PFSK-1 (cell line): ENCODE measurements at regions not wholly inside any gene's neighbourhood (a gene's known extent, or its start where the extent isn't known, plus 50 kb on each side); places are given as distances from the start of the nearest gene placed in this dataset.

Experiments used
- FOXP2 ChIP-seq: optimal IDR thresholded peaks from 2 replicates; pipeline ENCODE3; 2011; ENCODE audit warnings: borderline replicate concordance, control low read depth, inconsistent platforms; ENCODE audit not compliant: insufficient read depth; ENCODE audit errors: extremely low read length, extremely low read depth
- POLR2AphosphoS5 ChIP-seq: IDR thresholded peaks from 2 replicates; pipeline ENCODE4 v1.6.1; 2012; ENCODE audit warnings: low read depth, mild to moderate bottlenecking, control low read depth, low read length, moderate library complexity
- SIN3A ChIP-seq: IDR thresholded peaks from 2 replicates; pipeline ENCODE4 v1.6.1; 2012; ENCODE audit warnings: mild to moderate bottlenecking, low read length, moderate library complexity, borderline replicate concordance; ENCODE audit not compliant: insufficient read depth
- TAF1 ChIP-seq: IDR thresholded peaks from 2 replicates; pipeline ENCODE4 v1.6.1; 2012; ENCODE audit warnings: low read length, control low read depth, borderline replicate concordance; ENCODE audit not compliant: insufficient read depth
- TF ChIP-seq, protein P1 (sequence below), 2 experiments: IDR thresholded peaks; 2 replicates each; pipeline versions ENCODE4 v1.6.1 to v1.8.0; 2011 to 2012; ENCODE audit warnings: low read depth in 2 of 2, low read length in 2 of 2, control low read depth in 1 of 2, inconsistent platforms in 1 of 2, mild to moderate bottlenecking in 1 of 2, moderate library complexity in 1 of 2; ENCODE audit not compliant: insufficient read depth in 1 of 2

DNA sequence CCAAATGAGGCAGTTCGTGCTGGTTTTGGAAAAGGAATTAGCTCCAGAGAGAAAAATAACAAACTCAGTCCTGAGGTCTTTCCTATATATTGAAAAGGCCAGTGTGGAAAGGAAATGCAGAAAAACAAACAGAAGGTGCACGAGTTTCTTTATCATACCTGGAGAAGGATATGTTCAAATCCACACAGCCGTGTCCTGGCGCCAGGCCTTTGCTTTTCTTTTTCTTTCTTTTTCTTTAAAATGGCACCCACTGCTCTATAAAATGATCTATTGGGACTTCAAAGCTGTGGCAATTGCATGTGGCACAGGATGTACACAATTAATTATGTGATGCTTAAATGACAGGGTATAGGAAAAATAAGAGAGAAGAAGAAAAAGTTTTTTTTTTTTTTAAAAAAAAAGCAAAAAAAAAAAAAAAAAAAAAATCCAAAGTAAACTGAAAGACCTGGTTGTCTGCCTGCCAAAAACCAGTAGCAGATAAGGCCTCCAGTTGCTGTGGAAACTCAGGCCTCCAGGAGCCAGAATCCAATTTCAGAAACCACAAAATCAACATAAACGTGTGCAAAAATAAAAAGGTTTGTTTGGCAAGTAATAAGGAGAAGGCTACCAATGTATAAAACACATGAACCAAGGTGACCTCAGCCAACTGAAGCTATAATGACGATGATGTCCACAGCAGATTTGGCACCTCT lies 957.6 kb upstream of the SOX9 start:
- TF ChIP-seq TAF1 (no peak), POLR2AphosphoS5 (no peak), FOXP2 (no peak), SIN3A (no peak)
- TF ChIP-seq, protein P1, sequence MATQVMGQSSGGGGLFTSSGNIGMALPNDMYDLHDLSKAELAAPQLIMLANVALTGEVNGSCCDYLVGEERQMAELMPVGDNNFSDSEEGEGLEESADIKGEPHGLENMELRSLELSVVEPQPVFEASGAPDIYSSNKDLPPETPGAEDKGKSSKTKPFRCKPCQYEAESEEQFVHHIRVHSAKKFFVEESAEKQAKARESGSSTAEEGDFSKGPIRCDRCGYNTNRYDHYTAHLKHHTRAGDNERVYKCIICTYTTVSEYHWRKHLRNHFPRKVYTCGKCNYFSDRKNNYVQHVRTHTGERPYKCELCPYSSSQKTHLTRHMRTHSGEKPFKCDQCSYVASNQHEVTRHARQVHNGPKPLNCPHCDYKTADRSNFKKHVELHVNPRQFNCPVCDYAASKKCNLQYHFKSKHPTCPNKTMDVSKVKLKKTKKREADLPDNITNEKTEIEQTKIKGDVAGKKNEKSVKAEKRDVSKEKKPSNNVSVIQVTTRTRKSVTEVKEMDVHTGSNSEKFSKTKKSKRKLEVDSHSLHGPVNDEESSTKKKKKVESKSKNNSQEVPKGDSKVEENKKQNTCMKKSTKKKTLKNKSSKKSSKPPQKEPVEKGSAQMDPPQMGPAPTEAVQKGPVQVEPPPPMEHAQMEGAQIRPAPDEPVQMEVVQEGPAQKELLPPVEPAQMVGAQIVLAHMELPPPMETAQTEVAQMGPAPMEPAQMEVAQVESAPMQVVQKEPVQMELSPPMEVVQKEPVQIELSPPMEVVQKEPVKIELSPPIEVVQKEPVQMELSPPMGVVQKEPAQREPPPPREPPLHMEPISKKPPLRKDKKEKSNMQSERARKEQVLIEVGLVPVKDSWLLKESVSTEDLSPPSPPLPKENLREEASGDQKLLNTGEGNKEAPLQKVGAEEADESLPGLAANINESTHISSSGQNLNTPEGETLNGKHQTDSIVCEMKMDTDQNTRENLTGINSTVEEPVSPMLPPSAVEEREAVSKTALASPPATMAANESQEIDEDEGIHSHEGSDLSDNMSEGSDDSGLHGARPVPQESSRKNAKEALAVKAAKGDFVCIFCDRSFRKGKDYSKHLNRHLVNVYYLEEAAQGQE (IDR thresholded peaks at IDR 0.05; ENCODE audit: insufficient read depth in 1 of 2, low read depth in 2 of 2, low read length in 2 of 2), result no peak

DNA sequence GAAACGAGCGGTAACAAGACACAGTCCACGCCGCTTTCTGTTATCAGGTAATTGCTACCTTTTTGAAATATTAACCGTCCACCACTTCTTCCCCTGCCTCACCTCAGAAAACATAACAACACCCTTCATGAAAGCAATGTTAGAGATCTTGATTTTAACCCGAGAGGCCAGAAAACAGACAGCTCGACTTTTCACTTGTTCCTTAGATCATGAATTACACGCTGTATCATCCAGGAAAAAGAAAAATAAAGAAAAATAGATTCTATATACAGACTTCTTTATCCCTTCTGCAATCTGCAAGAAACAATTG lies 957.1 kb upstream of the SOX9 start:
- TF ChIP-seq TAF1 (no peak), SIN3A (no peak), POLR2AphosphoS5 (no peak), FOXP2 (no peak)
- TF ChIP-seq, protein P1 (IDR thresholded peaks at IDR 0.05; ENCODE audit: insufficient read depth in 1 of 2, low read depth in 2 of 2, low read length in 2 of 2), result no peak

DNA sequence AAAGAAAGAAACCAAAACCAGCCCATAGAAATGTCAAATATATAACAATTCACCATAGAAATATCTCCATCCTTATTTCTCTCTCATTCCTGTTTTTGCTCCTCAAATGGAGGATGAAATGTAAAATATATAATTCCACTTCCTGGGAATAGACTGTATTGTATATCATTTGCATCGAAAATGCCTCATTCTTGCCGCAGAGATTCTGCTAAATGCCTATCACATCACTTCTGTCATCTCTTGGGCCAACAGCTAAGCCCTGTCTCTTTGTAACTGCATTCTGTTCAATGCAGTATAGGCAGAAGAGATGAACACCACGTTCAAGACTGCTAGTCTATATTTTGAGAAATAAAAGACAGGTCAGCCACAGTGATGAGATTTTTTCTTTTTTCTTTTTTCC lies 956.3 kb upstream of the SOX9 start:
- TF ChIP-seq TAF1 (no peak), POLR2AphosphoS5 (no peak), SIN3A (no peak), FOXP2 (no peak)
- TF ChIP-seq, protein P1 (IDR thresholded peaks at IDR 0.05; ENCODE audit: insufficient read depth in 1 of 2, low read depth in 2 of 2, low read length in 2 of 2), result no peak

DNA sequence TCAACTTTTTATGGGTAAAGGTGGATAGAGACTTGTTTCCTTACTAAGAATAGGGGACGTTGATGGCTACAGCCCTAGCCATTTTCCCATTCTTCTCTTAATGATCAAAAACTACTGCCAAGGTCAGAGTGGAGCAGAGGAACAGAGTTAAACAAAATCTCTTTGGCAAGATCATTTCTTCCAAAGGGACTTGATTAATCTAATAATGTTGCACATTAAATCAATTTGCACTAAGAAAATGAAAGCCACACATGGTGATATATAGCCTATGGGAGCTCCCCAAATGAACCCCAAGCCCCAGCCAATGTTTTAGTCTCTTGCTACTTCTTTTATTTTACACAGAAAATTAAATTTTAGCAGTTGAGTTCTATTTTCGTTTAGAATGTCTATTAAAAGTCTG lies 954.5 kb upstream of the SOX9 start:
- TF ChIP-seq POLR2AphosphoS5, result no peak
- TF ChIP-seq, protein P1 (IDR thresholded peaks at IDR 0.05; ENCODE audit: insufficient read depth in 1 of 2, low read depth in 2 of 2, low read length in 2 of 2), result no peak
- no peak for TF ChIP-seq FOXP2
- no peak for TF ChIP-seq TAF1
- no peak for TF ChIP-seq SIN3A
